Neural cell (in vitro differentiated cells): ENCODE measurements at regions not wholly inside any gene's neighbourhood (a gene's known extent, or its start where the extent isn't known, plus 50 kb on each side); places are given as distances from the start of the nearest gene placed in this dataset.

Source experiments
- H2AFZ ChIP-seq: fragments of 200-600, 300-800 bp; sonication (generic), shearing (Covaris generic); 2 replicates; pipeline ENCODE4 v1.6.0; 2014; ENCODE audit warnings: low read depth, mild to moderate bottlenecking, antibody characterized with exemption, low read length, moderate library complexity
- H3F3A ChIP-seq: fragments of 200-600 bp; shearing (Covaris generic); 2 replicates; pipeline ENCODE4 v1.6.1; 2016; ENCODE audit warnings: mild to moderate bottlenecking, moderate library complexity, mixed read lengths, antibody characterized with exemption, low read length; ENCODE audit not compliant: insufficient read depth, poor library complexity, severe bottlenecking
- H3K27ac ChIP-seq: fragments of 200-600, 300-800 bp; sonication (generic), shearing (Covaris generic); 2 replicates; pipeline ENCODE4 v1.5.1; 2014; ENCODE audit warnings: mild to moderate bottlenecking, low read length, moderate library complexity
- H3K27me3 ChIP-seq: fragments of 300-800, 200-600 bp; sonication (generic), shearing (Covaris generic); 2 replicates; pipeline ENCODE4 v1.6.0; 2014; ENCODE audit warnings: mild to moderate bottlenecking, low read depth, low read length, moderate library complexity; ENCODE audit not compliant: insufficient read depth
- H3K36me3 ChIP-seq: fragments of 300-800, 200-600 bp; sonication (generic), shearing (Covaris generic); 2 replicates; pipeline ENCODE4 v1.5.1; 2014; ENCODE audit warnings: mild to moderate bottlenecking, antibody characterized with exemption, low read length, moderate library complexity; ENCODE audit not compliant: insufficient read depth
- H3K4me2 ChIP-seq: fragments of 300-800, 200-600 bp; sonication (generic), shearing (Covaris generic); 2 replicates; pipeline ENCODE4 v1.6.0; 2014; ENCODE audit warnings: mild to moderate bottlenecking, low read length
- H3K4me3 ChIP-seq: fragments of 300-800, 200-600 bp; sonication (generic), shearing (Covaris generic); 2 replicates; pipeline ENCODE4 v1.5.1; 2014; ENCODE audit warnings: mild to moderate bottlenecking, low read length, moderate library complexity
- H3K79me2 ChIP-seq: fragments of 200-600 bp; shearing (Covaris generic); replicated peaks from 2 replicates; pipeline ENCODE4 v1.6.0; 2014; ENCODE audit warnings: mild to moderate bottlenecking, low read length, moderate library complexity; ENCODE audit not compliant: insufficient read depth
- H3K9ac ChIP-seq: fragments of 300-800, 200-600 bp; sonication (generic), shearing (Covaris generic); 2 replicates; pipeline ENCODE4 v1.6.1; 2016; ENCODE audit warnings: mild to moderate bottlenecking, low read length, mixed read lengths
- H3K9me2 ChIP-seq: fragments of 200-600 bp; shearing (Covaris generic); 2 replicates; pipeline ENCODE4 v1.6.1; 2016; ENCODE audit warnings: mild to moderate bottlenecking, low read length, mixed read lengths; ENCODE audit not compliant: insufficient read depth
- H3K9me3 ChIP-seq: fragments of 200-600, 300-800 bp; sonication (generic), shearing (Covaris generic); 2 replicates; pipeline ENCODE4 v1.6.1; 2016; ENCODE audit warnings: mild to moderate bottlenecking, mixed run types, low read length, moderate library complexity, mixed read lengths
- H4K20me1 ChIP-seq: fragments of 200-600 bp; shearing (Covaris generic); 2 replicates; pipeline ENCODE4 v1.6.1; 2016; ENCODE audit warnings: mild to moderate bottlenecking, mixed run types; ENCODE audit not compliant: insufficient read depth
- EP300 ChIP-seq: fragments of 450-650 bp; conservative IDR thresholded peaks from 2 replicates; pipeline ENCODE4 v1.6.1; 2014; ENCODE audit warnings: antibody characterized with exemption, mild to moderate bottlenecking, moderate library complexity; ENCODE audit not compliant: poor library complexity, severe bottlenecking
- EZH2 ChIP-seq: fragments of 200-600, 300-800 bp; shearing (Covaris generic), sonication (generic); IDR thresholded peaks from 2 replicates; pipeline ENCODE4 v1.6.1; 2014; ENCODE audit warnings: antibody characterized with exemption, low read length, borderline replicate concordance, mild to moderate bottlenecking; ENCODE audit not compliant: insufficient read depth, poor library complexity, severe bottlenecking
- MXI1 ChIP-seq: fragments of 450-650 bp; conservative IDR thresholded peaks from 2 replicates; pipeline ENCODE4 v1.6.1; 2014; ENCODE audit warnings: antibody characterized with exemption, mild to moderate bottlenecking; ENCODE audit not compliant: poor library complexity, severe bottlenecking
- POLR2AphosphoS5 ChIP-seq: IDR thresholded peaks from 2 replicates; pipeline ENCODE4 v1.6.1; 2012
- RAD21 ChIP-seq: fragments of 450-650 bp; conservative IDR thresholded peaks from 2 replicates; pipeline ENCODE4 v1.6.1; 2014; ENCODE audit warnings: antibody characterized with exemption, mild to moderate bottlenecking, moderate library complexity
- SMC3 ChIP-seq: fragments of 450-650 bp; conservative IDR thresholded peaks from 2 replicates; pipeline ENCODE4 v1.6.1; 2014; ENCODE audit warnings: antibody characterized with exemption, mild to moderate bottlenecking, moderate library complexity; ENCODE audit not compliant: poor library complexity
- TAF1 ChIP-seq: IDR thresholded peaks from 2 replicates; pipeline ENCODE4 v1.6.1; 2012; ENCODE audit warnings: low read depth
- TF ChIP-seq, protein P1 (sequence below): fragments of 450-650 bp; IDR thresholded peaks from 2 replicates; pipeline ENCODE4 v1.5.1; 2014; ENCODE audit warnings: antibody characterized with exemption, mild to moderate bottlenecking, moderate library complexity; ENCODE audit not compliant: poor library complexity, severe bottlenecking
- TF ChIP-seq, protein P2 (sequence below): IDR thresholded peaks from 2 replicates; pipeline ENCODE4 v1.6.1; 2012; ENCODE audit warnings: borderline replicate concordance

DNA sequence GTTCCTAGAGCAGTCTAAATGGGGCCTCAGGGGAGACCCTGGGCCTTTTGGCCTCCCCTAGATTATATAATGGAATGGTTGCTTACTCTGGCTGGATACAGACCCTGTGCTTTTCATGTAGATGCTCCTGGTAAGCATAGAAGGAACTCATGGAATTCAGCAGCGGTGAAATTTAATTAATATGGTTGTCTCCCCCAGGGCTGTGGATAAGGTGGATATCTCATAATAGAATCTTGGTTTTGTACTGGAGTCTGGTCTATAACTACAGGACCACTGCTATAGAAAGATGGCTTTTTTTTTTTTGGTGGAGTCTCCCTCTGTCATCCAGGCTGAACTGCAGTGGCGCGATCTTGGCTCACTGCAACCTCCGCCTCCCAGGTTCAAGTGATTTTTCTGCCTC is 84.5 kb downstream of the HRH4 start:
- H3K9me2 ChIP-seq: no peaks in the 10 kb centered on the region
- H3K27me3 ChIP-seq: no peaks in the 10 kb centered on the region
- no peaks in the 10 kb centered on the region for H3F3A ChIP-seq
- no peak overlapping the region for H2AFZ ChIP-seq
- H3K9me3 ChIP-seq: no peaks in the 10 kb centered on the region
- H3K36me3 ChIP-seq: no peaks in the 10 kb centered on the region
- H3K79me2 ChIP-seq: no peaks in the 10 kb centered on the region
- H4K20me1 ChIP-seq: no peaks in the 10 kb centered on the region
- H3K27ac ChIP-seq: no peak overlapping the region
- H3K4me3 ChIP-seq: no peak overlapping the region
- H3K4me2 ChIP-seq: no peak overlapping the region
- H3K9ac ChIP-seq: no peak overlapping the region
- TF ChIP-seq POLR2AphosphoS5 (no peak), RAD21 (no peak), SMC3 (no peak), MXI1 (no peak), EZH2 (no peak), TAF1 (no peak), EP300 (no peak)
- TF ChIP-seq, protein P1, sequence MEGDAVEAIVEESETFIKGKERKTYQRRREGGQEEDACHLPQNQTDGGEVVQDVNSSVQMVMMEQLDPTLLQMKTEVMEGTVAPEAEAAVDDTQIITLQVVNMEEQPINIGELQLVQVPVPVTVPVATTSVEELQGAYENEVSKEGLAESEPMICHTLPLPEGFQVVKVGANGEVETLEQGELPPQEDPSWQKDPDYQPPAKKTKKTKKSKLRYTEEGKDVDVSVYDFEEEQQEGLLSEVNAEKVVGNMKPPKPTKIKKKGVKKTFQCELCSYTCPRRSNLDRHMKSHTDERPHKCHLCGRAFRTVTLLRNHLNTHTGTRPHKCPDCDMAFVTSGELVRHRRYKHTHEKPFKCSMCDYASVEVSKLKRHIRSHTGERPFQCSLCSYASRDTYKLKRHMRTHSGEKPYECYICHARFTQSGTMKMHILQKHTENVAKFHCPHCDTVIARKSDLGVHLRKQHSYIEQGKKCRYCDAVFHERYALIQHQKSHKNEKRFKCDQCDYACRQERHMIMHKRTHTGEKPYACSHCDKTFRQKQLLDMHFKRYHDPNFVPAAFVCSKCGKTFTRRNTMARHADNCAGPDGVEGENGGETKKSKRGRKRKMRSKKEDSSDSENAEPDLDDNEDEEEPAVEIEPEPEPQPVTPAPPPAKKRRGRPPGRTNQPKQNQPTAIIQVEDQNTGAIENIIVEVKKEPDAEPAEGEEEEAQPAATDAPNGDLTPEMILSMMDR: no peak
- TF ChIP-seq, protein P2, sequence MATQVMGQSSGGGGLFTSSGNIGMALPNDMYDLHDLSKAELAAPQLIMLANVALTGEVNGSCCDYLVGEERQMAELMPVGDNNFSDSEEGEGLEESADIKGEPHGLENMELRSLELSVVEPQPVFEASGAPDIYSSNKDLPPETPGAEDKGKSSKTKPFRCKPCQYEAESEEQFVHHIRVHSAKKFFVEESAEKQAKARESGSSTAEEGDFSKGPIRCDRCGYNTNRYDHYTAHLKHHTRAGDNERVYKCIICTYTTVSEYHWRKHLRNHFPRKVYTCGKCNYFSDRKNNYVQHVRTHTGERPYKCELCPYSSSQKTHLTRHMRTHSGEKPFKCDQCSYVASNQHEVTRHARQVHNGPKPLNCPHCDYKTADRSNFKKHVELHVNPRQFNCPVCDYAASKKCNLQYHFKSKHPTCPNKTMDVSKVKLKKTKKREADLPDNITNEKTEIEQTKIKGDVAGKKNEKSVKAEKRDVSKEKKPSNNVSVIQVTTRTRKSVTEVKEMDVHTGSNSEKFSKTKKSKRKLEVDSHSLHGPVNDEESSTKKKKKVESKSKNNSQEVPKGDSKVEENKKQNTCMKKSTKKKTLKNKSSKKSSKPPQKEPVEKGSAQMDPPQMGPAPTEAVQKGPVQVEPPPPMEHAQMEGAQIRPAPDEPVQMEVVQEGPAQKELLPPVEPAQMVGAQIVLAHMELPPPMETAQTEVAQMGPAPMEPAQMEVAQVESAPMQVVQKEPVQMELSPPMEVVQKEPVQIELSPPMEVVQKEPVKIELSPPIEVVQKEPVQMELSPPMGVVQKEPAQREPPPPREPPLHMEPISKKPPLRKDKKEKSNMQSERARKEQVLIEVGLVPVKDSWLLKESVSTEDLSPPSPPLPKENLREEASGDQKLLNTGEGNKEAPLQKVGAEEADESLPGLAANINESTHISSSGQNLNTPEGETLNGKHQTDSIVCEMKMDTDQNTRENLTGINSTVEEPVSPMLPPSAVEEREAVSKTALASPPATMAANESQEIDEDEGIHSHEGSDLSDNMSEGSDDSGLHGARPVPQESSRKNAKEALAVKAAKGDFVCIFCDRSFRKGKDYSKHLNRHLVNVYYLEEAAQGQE: no peak

DNA sequence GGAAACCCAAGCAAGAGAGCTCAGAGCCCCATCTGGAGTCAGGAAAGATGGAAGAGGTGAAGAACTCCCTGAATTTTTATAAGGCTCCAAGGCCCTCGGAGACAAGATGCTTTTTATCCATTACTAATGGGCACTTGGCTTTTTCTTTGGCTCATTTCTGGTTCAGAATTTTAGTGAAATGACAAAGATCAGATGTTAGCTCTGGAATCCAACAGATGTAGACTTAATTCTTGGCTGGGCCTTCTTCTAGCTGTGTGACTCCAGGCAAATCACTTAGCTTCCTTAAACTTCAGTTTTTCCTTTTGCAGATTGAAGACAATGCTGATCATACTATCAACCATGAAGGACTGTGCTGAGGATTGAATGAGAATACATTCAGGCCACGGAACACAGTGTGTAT is 85.2 kb downstream of the HRH4 start:
- no peaks in the 10 kb centered on the region for H3K79me2 ChIP-seq
- no peak overlapping the region for H2AFZ ChIP-seq
- no peaks in the 10 kb centered on the region for H4K20me1 ChIP-seq
- no peaks in the 10 kb centered on the region for H3K36me3 ChIP-seq
- no peak overlapping the region for H3K4me3 ChIP-seq
- no peaks in the 10 kb centered on the region for H3F3A ChIP-seq
- H3K27me3 ChIP-seq: no peaks in the 10 kb centered on the region
- H3K9me3 ChIP-seq: no peaks in the 10 kb centered on the region
- TF ChIP-seq RAD21 (no peak), EZH2 (no peak), MXI1 (no peak), EP300 (no peak)
- TF ChIP-seq, protein P2: no peak
- no peak overlapping the region for H3K9ac ChIP-seq
- no peaks in the 10 kb centered on the region for H3K9me2 ChIP-seq
- no peak overlapping the region for H3K27ac ChIP-seq
- no peak overlapping the region for H3K4me2 ChIP-seq
